HEK293T (cell line): ENCODE measurements at regions not wholly inside any gene's neighbourhood (a gene's known extent, or its start where the extent isn't known, plus 50 kb on each side); places are given as distances from the start of the nearest gene placed in this dataset.

Experiments
- ARNT ChIP-seq: fragments of 450-650 bp; IDR thresholded peaks from 2 replicates; pipeline ENCODE4 v1.6.1; 2017; ENCODE audit warnings: mild to moderate bottlenecking
- BHLHE40 ChIP-seq: fragments of 450-650 bp; IDR thresholded peaks from 2 replicates; pipeline ENCODE4 v1.6.1; 2016; ENCODE audit warnings: mild to moderate bottlenecking, moderate library complexity, borderline replicate concordance
- ELF4 ChIP-seq: fragments of 450-650 bp; IDR thresholded peaks from 2 replicates; pipeline ENCODE4 v1.6.1; 2017; ENCODE audit warnings: antibody characterized with exemption
- FOXK2 ChIP-seq: fragments of 450-650 bp; IDR thresholded peaks from 2 replicates; pipeline ENCODE4 v1.6.1; 2016; ENCODE audit warnings: mild to moderate bottlenecking
- FOXM1 ChIP-seq: fragments of 450-650 bp; IDR thresholded peaks from 2 replicates; pipeline ENCODE4 v1.6.1; 2017; ENCODE audit warnings: mild to moderate bottlenecking, borderline replicate concordance
- HDGF ChIP-seq: fragments of 450-650 bp; IDR thresholded peaks from 2 replicates; pipeline ENCODE4 v1.6.1; 2017; ENCODE audit warnings: antibody characterized with exemption, borderline replicate concordance
- LEF1 ChIP-seq: fragments of 450-650 bp; IDR thresholded peaks from 2 replicates; pipeline ENCODE4 v1.6.1; 2017; ENCODE audit warnings: mild to moderate bottlenecking, borderline replicate concordance
- NFRKB ChIP-seq: fragments of 450-650 bp; IDR thresholded peaks from 2 replicates; pipeline ENCODE4 v1.6.1; 2016; ENCODE audit warnings: mild to moderate bottlenecking, moderate library complexity
- PKNOX1 ChIP-seq: fragments of 450-650 bp; IDR thresholded peaks from 2 replicates; pipeline ENCODE4 v1.6.1; 2016
- SP1 ChIP-seq: fragments of 450-650 bp; IDR thresholded peaks from 2 replicates; pipeline ENCODE4 v1.6.1; 2017
- SUZ12 ChIP-seq: fragments of 450-650 bp; IDR thresholded peaks from 2 replicates; pipeline ENCODE4 v1.6.1; 2016; ENCODE audit warnings: mild to moderate bottlenecking
- TARDBP ChIP-seq: fragments of 450-650 bp; IDR thresholded peaks from 2 replicates; pipeline ENCODE4 v1.6.1; 2016

DNA sequence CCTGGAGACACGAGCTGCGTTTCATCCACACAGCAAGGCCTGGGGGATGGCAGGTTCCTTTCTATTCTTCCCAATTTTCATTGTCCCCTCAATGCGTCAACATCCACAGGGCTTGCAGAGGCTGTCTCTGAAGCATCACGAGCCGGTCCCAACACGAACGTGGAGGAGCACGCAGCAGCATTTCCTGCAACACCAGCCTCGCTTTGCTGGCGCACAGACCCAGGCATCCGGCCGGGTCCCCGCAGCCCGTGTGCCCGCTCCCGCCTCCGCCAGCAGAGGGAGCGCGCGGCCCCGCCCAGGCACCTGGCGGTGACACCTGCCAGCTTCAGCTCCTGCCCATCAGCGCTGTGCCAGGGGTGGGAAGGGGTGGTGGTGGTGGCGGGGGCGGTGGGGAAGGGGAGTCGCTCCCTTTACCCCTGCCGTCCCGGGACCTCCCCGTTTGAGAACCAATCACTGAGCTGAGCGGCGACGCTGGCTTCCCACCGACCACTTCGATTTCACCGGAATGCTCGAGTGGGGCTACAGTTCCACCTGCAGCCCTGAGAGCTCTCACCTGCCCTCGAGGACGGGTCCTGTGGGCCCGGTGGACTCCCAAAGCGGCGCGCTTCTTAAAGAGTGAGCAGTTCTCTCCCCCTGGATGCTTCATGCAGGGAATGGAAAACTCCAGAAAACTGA, 464.5 kb downstream of the ICE1 start:
- TF ChIP-seq TARDBP (no peak), BHLHE40 (no peak), PKNOX1 (no peak), FOXK2 (no peak), FOXM1 (no peak), SUZ12 (no peak), ARNT (no peak), NFRKB (no peak), SP1 (no peak), HDGF (no peak), LEF1 (no peak), ELF4 (no peak)
